ENCODE measurements at regions not wholly inside any gene's neighbourhood (a gene's known extent, or its start where the extent isn't known, plus 50 kb on each side); places are given as distances from the start of the nearest gene placed in this dataset.
"Not testable (repeated sequence)": the region's sequence is repeated elsewhere in the genome, so short reads cannot be mapped to it uniquely, and the experiment has no call there.

DNA sequence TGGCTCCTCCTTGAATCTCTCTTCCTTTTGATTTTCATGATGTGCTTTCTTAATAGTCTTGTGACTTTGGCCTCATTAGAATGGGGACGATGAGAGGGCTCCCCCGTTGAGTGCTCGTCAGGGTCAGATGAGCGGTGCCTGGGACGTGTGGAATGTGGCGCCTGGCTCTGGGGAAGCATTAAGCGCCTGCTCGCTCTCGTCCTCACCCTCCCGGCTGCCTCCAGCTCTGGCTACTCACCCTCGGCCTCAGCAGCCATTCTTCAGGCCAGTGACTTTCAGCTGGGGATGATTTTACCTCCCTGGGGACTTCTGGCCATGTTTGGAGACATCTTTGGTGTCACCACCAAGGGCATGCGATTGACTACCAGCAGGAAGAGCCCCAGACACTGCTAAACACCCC is 69.7 kb downstream of the RPS6KA4 start:
- DNase-seq (ENCODE audit: low spot score), result no peak

DNA sequence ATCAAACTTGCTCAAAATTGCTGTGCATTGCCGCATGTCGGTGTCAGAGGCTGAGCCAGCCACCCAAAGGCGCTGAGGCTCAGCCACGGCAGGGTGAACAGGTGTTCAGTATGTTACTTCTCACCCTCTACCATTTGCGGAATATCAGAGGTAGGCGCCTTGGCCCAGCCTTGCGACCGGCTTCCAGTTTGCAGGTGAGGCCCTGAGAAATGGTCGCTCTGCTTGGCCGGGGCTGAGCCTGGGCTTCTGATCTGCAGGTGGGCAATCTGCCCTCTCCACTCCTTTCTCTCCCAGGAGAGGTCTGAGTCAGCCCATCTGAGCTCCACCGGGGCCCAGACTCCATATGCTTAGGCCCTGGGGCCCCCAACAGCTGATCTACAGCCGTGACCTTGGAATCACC is 71.0 kb downstream of the RPS6KA4 start:
- no peak for DNase-seq (ENCODE audit: low spot score)

DNA sequence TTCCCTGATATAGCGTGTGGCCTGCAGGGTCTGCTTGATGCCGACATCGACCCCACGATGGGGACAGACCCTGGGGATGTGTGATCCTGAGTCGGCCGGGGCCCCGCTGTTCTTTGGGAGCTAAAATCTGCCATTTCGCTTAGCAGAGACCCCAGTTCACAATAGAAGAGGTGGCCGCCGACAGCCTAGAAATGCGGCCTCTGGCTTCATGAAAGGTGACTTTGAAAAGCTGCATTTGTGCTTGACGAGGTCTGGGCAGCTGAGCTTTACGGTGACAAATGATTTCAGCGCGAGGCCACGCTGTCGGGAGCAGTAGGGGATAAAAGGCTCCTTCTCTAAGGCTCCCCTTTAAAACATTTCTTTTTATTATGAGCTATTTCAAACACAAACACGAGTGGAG is 71.7 kb downstream of the RPS6KA4 start:
- DNase-seq (ENCODE audit: low spot score), result no peak

DNA sequence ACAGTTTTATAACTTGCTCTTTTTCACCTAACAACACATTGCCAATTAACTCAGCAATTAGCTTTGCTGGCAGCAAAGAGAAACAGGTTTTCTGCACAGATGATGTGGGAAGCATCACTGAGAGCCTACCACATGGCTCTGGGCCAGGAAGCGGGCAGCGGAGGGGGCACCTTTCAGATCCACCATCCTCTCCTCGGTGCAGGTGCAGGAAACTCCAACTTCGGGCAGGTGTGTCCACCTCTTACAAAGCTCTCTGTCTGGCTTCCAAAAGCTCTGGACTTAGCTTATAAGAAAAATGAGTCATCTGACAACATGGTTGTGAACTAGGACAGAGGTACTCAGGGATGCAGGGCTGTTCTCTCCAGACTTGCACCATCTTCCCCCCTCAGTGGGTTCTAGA is 77.0 kb downstream of the RPS6KA4 start:
- no peak for DNase-seq (ENCODE audit: low spot score)

DNA sequence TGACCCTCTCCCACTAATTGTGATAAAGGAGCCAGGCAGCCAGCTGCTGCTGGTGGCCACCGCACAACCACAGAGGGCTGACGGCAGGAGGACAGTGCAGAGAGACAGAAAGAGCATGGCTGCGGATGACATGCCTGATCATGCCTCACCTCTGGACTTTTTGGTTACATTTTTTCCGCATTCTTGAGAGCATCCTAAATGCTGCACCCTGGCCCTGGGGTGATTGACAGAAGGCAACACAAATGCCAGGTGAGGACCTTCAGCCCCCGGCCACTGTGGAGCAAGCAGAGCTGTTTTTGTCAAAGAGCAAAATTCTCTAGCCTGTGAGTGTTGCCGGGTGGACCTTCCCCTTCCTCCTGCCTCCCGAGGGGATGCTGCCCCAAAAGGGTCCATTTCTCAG is 78.5 kb downstream of the RPS6KA4 start:
- no peak for DNase-seq (ENCODE audit: low spot score)

DNA sequence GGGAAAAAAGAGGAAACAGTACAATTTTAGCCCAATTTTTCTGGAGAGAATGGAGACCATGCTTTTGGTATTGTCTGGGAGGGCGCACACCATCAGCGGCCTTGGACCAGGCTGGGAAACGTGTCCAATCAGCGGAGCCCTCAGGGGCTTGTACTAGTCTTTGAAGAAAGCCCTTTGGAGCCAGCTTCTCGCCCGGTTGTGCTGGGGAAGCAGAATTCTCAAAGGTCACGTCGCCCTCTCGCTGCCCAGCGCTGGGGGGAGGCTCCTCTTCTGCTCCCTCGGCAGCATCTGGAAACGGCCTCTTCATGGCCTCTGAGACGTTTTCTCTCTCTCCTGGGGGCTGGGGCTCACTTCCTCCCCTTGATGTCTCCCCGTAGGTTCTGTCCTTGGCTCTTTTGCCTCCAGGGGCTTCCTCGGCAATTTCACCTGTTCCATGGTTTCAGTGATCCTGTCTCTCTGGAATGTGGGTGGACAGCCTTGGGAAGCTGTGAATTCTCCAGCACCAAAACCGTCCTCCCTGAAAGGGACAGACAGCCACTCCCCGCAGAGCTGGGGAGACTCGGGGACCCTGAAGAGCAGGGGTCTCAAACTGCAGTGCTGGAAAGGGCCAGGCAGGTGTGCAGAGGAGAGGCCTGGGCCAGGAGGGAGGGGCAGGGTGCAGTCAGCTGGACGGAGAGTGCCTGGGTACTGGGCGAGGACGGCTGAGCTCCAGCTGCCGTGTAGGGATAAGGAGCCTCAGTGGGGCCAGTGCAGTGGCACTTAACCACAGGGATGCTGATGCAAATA is 80.2 kb downstream of the RPS6KA4 start:
- no peak for DNase-seq (ENCODE audit: low spot score)

DNA sequence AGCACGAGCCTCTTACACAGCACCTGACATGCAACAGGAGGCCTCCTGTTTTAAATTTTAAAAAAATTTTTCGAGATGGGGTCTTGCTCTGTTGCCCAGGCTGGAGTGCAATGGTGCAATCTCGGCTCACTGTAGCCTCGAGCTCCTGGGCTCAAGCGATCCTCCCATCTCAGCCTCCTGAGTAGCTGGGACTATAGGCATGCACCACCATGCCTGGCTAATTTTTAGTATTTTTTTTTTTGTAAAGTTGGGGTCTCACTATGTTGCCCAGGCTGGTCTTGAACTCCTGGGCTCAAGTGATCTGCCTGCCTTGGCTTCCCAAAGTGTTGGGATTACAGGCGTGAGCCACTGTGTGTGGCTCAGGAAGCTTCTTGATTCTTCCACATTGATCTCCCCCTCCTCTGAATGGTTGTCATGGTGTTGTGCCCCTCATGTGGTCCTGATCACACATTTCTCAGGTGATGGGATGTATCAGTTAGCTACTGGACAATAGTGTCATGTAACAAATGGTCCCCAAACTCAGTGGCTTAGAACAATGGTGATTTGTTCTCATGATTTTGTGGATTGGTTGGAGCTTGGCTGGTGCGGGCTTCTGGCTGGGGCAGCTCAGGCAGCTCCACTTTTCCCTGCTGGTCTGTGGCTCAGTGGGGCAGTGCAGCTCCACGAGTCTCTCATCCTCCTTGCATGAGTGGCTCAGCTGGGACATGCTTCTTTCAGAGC is 81.0 kb downstream of the RPS6KA4 start:
- not testable (repeated sequence) for DNase-seq (ENCODE audit: low spot score)

DNA sequence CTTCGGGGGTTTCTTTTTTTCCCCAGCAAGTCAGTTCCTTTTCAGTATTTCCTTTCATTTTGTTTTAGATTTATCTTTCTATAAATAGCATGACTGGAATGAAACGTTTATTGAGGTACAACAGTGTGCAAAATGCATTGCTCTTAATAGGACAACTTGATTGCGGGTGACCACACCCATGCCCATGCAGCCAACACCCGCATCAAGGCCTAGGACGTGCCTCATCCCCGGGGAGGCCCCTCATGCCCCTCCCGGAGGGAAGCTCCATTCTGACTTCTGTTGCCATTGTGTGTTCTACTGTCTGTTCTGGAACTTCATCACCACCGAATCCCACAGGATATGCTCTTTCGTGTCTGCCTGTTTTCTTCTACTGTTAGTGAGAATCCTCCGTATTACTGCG is 82.2 kb downstream of the RPS6KA4 start:
- no peak for DNase-seq (ENCODE audit: low spot score)

DNA sequence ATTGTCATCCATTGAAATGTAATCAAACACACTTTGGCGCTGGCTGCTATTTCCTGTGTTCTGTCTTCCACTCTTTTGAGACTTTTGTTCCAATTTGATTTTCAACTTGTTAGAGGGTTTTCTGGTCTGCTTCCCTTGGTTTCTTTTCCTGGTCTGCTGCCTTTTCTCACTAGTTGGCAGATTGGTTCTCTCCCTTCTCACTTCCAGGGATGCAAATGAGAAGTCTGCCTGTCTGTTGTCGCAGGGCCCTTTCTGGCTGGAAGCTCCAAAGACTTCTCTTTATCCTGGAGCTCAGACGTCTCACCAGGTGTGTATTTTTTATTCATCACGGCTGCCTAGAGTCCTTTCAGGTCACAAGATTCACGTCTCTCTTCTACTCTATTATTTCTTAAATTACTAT is 84.0 kb downstream of the RPS6KA4 start:
- DNase-seq (ENCODE audit: low spot score), result no peak

DNA sequence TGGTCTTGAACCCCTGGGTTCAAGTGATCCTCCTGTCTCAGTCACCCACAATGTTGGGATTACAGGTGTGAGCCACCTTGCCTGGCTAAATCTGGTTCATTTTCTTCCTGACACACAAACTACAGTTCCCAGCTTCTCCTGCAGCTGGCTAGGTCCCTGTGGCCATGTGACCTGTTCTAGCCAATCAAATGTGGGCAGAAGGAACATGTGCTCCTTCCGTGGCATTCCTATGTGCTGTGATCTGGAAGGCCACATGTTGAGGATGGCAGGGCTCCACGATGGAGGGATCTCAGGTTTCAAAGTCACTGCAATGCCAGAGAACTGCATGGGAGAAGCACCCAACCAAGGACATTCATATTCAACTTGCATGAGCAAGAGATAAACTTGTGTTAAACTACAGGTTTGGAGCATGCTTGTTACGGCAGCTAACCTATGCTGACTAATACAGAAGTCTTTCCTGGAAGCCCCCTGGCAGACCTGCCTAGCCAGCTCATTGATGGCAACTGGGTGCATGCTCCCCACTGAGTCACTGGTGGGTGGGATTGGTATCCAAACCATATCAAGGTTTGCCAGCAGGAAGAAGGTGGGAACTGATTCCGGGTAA is 86.0 kb downstream of the RPS6KA4 start:
- DNase-seq (ENCODE audit: low spot score), result peak; percentile 37

DNA sequence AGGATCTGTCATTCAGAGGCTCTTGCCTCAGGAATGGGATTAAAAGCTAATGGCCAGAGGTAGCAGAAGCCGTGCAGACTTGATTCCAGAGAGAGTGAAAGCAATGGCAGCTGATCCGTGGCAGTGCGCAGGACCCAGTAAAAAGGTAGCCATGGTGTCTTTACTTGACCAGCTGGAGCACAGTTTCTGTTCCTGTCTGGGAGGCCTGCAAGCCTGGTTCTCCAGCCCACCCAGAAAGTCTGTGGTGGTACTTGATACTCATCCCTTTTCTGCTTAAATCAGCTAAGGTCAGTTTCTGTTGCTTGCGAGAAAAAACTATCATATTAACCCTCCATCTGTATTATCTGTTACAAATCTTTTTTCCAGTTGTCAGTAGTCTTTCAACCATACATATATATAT is 86.7 kb downstream of the RPS6KA4 start:
- no peak for DNase-seq (ENCODE audit: low spot score)

DNA sequence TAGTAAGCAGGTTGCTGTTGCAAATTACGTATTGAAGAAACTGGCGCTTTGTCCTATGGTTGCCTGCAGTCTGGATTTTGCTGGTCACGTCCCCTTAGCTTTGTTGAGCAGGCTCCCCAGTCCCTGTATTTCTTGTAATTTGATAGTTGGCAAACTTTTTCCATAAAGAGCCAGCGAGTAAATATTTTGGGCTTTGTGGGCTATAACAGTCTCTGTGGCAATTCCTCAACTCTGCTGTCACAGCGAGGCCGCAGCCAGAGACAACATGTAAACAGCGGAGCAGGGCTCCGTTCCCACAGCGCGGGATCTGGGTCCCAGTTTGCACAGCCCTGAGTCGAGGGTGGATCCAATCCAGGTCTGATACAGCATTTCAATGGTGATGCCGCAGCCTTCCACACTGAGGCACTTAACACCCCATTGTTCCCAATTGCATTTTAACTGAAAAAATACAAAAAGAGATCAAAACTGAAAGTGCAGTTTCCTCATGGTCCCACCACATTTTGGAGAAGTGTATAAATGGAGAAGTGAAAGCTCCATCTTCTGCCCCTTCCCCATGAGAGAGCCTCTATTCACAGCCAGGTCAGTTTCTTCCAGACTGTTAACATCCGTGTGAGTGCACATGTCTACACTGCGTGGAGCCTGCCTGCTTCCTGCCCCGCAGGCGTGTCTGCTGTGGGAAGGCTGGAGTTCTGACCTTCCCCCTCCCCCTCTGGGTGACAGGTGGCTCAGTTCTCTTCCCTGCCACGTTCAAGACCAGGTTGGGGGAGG is 89.1 kb downstream of the RPS6KA4 start:
- DNase-seq (ENCODE audit: low spot score), result peak; percentile 48

DNA sequence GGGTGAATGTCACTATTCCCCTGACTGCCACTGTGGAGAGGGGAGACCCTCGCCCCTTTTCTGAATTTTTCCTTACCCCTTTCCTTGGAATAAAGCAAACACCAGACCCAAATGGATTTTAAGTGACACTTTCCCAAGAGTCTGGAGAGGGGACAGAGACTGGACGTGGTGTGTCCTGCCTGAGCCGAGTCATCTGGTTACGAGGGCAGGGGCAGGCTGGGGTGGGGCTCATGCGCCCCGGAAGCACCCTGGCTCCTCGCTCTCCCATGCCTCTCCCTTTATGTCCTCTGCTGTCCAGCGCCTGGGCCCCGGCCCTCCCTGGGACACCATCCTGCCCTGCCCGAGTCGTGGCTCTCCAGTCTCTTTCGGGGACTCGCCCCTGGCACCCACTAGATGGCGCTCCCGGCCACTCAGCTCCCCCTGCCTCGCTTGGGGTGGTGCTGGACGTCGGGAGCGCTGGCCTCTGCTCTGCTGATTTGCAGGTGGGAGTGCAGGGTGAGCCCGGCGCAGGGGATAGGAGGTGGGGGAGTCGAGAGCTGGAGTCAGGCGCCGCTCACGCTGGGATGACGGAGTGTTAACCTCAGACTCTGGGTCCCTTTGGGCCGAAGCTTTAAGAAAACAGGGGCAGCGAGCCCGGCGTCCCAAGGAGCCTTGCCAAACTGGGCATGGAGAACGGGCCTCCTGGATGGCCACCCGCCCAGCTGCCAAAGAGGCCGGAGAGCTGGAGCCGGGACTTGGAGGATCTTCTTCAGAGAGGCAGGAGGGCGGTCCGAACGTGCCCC is 89.8 kb downstream of the RPS6KA4 start:
- peak; percentile 87 for DNase-seq (ENCODE audit: low spot score)

DNA sequence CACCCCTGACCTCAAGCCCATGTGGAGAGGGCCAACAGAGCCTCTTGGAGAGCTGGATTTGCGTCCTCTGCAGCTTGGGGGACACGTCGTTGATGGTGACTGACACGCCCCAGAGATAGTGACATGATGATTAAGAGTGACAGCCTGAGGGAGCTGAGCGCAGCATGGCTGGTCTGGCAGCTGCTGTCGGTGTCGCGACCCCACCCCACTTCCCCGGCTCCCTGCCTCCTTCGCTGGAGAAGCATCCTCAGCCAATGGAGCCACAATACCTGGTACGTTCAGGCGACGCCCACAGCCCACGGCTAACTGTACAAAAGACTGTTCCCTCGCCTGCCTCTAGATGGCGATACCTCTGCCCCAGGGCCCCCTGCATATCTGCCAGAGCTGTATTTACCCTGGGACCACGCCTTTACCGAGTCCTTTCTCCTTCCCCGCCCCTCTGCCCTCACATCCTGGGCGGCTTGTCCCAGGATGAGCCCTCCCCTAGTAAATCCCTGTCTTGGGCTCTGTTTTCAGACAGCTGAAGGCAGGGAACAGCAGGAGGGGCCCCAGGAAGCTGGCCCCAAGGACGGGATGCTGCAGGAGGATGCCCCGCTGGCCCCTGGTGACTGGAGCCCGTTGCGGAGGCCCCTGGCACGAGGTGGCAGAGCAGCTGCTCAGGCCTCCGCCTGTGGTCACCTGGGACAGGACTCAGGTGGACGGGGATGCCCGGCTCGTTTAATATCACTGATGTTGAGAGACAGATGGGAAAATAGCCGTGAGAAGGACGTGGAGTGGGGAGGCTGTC is 90.6 kb downstream of the RPS6KA4 start:
- DNase-seq (ENCODE audit: low spot score), result peak; percentile 76

DNA sequence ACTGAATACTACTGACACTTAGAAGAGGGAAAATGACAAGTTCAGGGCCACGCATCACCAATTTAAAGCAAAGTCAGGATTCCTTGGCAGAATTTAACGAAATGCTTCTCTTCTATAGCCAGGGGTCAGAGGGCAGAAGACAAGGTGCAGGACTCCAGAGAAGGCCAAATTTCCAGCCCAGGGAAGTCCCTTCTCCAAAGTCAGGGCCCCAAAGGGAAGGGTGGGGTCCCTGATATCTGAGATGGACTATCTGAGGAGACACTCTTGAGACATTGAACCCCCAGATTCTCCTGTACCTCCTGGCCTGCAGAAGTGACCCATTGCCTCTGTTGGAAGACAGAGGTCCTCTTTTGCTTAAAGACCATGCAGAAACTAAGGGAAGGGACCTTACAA is 91.2 kb downstream of the RPS6KA4 start:
- no peak for DNase-seq (ENCODE audit: low spot score)

DNA sequence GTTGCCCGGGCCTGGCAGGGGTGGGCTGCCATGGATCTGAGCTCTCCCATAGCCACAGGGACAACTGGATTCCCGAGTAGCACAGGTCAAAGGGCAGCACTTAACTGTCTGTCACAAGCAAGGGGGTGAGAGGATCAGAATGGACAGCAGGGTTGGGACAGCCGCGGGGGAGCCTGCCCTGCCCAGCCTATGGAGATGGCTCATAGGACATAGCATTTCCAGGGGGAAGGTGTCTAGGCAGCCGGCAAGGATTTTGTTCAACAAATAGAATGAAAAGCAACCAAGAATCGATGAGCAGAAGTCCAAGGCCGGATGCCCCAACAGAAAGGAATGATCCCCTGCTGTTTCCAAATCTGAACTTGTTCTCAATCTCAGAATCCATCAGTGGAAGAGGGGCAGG is 92.9 kb downstream of the RPS6KA4 start:
- DNase-seq (ENCODE audit: low spot score), result no peak

DNA sequence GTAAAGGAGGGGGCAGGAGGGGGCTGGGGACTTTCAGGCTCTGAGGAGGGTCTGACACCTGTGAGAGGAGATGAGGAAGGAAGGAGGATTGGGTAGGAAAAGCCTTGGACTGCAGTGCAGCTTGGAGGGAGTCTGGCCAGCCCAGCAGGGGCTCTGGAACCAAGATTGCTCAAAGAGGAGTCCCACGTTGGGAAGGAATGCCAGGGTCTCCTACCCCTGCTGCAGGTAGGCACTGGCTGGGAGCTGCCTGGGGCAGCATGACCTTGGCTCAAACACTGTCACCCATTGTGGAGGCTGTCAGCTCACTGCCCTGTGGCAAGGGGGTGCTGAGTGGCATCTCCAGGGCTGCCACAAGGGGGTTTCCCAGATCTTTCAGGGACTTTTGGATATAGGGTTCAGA is 94.5 kb downstream of the RPS6KA4 start:
- no peak for DNase-seq (ENCODE audit: low spot score)

DNA sequence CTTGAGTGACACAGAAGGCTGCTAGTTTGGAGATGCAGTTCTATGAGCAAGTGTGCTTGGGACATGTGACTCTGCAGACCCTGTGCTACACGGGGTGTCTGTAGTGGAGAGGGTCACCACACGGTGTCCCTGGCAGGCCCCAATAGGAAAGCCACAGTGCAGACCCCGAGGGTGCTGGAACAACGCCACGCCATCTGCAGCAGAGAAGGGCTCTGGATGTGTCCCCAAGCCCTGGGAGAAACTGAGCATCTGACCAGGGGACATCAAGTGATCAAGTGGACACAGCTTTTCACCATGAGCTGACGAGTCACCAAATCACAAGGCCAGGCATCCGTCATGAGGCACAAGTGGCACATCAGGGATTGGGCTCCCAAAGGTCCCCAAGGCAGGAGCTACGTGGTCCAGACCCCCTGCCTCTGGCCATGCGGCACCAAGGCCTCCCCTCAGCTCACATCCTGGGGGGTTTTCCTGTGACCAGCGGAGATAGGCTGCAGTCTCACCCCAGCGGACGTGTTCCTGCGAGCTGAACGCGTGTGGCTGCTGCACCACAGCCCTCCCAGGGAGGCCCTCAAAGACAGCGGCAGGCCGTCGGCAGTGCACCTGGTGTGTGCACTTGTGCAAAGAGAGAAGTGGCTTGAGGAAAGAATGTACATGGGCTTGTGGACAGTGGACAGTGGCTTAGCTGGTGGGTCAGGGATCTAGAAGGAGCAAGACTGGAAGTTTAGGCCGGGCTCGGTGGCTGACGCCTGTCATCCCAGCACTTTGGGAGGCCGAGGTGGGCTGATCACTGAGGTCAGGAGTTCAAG is 96.7 kb downstream of the RPS6KA4 start:
- no peak for DNase-seq (ENCODE audit: low spot score)

DNA sequence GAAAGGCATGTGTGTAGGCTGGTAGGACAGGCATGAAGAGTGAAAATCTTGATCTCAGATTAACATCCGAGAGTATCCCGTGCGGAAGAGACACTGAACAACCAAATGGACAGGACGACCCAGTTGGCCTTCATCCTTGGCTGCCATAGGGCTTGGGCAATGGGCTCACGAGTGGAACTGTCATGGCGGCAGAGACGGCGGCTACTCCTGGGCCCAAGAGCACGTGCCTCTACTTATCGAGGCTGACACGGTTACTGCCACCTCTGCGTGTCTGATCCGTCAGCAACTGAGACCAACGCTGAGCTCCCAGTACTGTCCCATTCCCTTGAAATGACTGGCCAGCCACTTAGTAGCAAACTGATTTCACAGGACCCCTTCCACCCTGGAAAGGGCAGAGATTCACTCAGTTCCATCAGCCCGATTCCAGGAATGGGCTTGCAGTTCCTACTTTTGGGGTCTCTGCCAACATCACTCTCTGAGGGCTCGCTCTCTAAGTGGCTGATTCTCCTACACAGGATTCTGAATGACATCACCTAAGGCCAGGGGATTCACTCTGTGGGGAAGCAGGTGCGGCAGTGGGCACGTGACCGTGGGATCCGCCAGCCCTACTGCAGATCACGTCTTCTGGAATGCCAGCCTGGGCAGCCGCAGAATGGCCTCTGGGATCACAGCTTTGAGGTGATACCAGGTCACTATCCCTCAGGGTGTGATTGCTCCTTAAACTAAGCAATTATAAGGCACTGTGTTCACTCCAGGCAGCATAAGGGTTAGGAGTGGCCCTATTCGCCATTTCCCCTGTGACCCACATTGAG is 97.8 kb downstream of the RPS6KA4 start:
- no peak for DNase-seq (ENCODE audit: low spot score)
